AG04450 (cell line): ENCODE measurements at regions not wholly inside any gene's neighbourhood (a gene's known extent, or its start where the extent isn't known, plus 50 kb on each side); places are given as distances from the start of the nearest gene placed in this dataset.
"Not testable (repeated sequence)": the region's sequence is repeated elsewhere in the genome, so short reads cannot be mapped to it uniquely, and the experiment has no call there.

ENCODE experiments used
- CTCF ChIA-PET: fragments of 300-600, 350-600 bp; formaldehyde crosslinking; extraction: SDS; loops from one replicate; lab custom pipeline; 2022; ENCODE audit warnings: antibody characterized with exemption, inconsistent platforms; lab: Charles Lee
- POLR2A ChIA-PET: fragments of 350-600 bp; formaldehyde crosslinking; extraction: SDS; loops from one replicate; lab custom pipeline; 2021; ENCODE audit warnings: antibody characterized with exemption, inconsistent platforms; lab: Yijun Ruan, JAX
- DNase-seq: peaks from one replicate; pipeline ENCODE4 v3.0.0-alpha.2; 2011; ENCODE audit warnings: low read depth, low spot score
- H3K27ac ChIP-seq: one replicate; pipeline ENCODE4 v1.5.1; 2012; ENCODE audit warnings: low read depth, low read length, control low read depth
- H3K27me3 ChIP-seq: one replicate; pipeline ENCODE4 v1.6.0; 2012; ENCODE audit warnings: low read length; ENCODE audit not compliant: control insufficient read depth, insufficient read depth
- H3K4me3 ChIP-seq: 2 replicates; pipeline ENCODE4 v1.5.1; 2011; ENCODE audit warnings: mild to moderate bottlenecking, low read depth, low read length, control low read depth
- H3K9me3 ChIP-seq: 2 replicates; pipeline ENCODE4 v1.5.1; 2012; ENCODE audit warnings: low read length; ENCODE audit not compliant: control insufficient read depth, insufficient read depth
- TF ChIP-seq, protein P1 (sequence below): IDR thresholded peaks from 2 replicates; pipeline ENCODE4 v1.5.1; 2011; ENCODE audit warnings: low read depth, low read length, control low read depth, inconsistent platforms

DNA sequence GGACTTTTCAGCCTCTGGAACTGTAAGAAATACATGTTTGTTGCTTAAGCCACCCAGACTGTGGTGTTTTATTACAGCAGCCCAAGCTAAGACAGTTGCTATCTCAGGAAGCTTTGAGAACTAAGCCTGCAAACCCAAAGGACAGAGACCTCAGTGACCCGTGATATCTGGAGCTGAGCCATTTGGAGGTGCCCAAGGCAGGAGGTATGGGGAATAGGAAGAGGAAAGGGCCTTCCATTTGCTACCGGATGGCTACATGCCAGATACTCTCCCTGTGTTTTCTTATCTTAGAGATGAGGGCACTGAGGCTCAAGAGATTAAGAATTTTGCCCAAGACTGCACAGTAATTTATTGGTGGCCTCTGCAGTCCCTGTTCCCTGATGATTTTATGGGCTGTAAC, 622.1 kb upstream of the CDH5 start:
- Histone ChIP-seq H3K27ac (no peak overlapping the region), H3K27me3 (peaks cover 2% of the 10 kb centered on the region), H3K9me3 (no peaks in the 10 kb centered on the region), H3K4me3 (no peak overlapping the region)
- TF ChIP-seq, protein P1, sequence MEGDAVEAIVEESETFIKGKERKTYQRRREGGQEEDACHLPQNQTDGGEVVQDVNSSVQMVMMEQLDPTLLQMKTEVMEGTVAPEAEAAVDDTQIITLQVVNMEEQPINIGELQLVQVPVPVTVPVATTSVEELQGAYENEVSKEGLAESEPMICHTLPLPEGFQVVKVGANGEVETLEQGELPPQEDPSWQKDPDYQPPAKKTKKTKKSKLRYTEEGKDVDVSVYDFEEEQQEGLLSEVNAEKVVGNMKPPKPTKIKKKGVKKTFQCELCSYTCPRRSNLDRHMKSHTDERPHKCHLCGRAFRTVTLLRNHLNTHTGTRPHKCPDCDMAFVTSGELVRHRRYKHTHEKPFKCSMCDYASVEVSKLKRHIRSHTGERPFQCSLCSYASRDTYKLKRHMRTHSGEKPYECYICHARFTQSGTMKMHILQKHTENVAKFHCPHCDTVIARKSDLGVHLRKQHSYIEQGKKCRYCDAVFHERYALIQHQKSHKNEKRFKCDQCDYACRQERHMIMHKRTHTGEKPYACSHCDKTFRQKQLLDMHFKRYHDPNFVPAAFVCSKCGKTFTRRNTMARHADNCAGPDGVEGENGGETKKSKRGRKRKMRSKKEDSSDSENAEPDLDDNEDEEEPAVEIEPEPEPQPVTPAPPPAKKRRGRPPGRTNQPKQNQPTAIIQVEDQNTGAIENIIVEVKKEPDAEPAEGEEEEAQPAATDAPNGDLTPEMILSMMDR = no peak
- CTCF ChIA-PET = no interaction called here
- POLR2A ChIA-PET = no interaction called here
- no peak for DNase-seq

DNA sequence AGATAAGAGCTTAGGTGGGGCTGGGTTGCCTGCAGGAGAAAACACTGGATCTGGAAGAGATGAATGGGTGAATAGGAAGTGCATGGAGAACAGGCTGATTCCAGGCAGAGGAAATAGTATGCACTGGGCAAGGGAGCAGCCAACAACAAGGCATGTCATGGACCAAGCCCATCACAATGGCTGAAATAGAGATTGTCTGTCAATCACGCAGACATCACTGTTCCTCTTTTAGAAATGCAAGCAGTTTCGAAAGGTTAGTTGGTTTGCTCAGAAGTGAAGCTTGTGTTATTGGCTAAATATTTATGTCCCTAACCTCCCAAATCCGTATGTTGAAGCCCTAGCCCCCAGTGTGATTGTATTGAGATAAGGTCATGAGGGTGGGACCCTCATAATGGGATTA, 621.7 kb upstream of the CDH11 start:
- ChIA-PET POLR2A (no interaction called here), CTCF (no interaction called here)
- no peak overlapping the region for H3K4me3 ChIP-seq
- H3K27ac ChIP-seq = no peak overlapping the region
- TF ChIP-seq, protein P1 = no peak
- DNase-seq = no peak
- H3K9me3 ChIP-seq = no peaks in the 10 kb centered on the region
- peaks cover 2% of the 10 kb centered on the region for H3K27me3 ChIP-seq

DNA sequence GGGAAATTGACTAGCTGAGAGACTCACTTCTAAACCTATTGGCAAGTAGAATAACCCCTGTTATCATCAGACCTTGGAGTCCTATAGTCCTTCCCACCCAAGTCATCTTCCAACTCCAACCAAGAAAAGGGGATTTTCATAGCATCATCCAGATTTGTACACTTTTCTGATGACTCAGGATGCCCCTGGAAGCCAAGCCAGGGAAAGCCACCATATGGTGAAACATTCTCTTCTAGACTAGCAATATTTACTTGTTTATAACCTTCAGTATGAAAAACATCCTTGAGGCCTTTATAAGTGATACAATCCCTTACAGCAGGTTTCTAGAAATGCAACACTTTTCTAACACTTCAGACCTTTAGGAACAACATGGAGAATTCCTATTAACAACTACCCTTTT, 618.8 kb upstream of the CDH11 start:
- TF ChIP-seq, protein P1 = no peak
- Histone ChIP-seq H3K4me3 (no peak overlapping the region), H3K27me3 (peaks cover 8% of the 10 kb centered on the region), H3K27ac (no peak overlapping the region), H3K9me3 (no peaks in the 10 kb centered on the region)
- no peak for DNase-seq
- POLR2A ChIA-PET = no interaction called here
- CTCF ChIA-PET = no interaction called here

DNA sequence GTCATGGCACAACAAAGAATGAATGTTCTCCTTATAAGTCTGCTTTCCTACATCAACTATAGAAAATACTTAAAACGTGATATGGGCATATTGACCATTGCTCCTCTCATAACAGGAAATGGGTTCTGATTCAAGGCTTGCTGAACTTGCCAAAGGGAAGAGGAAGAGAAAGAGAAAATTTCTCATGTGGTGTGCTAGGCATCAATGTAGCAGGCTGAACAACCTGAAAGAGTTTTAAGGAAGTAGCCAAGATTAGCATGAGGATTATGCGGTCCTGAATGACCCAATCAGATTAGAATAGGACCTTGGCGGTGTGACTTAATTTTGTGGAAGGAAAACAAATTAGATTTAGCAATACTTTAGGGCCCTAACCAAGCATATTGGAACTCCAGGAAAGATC, 617.7 kb upstream of the CDH11 start:
- Histone ChIP-seq H3K27ac (no peak overlapping the region), H3K4me3 (no peak overlapping the region), H3K9me3 (no peaks in the 10 kb centered on the region), H3K27me3 (peaks cover 15% of the 10 kb centered on the region)
- ChIA-PET CTCF (no interaction called here), POLR2A (no interaction called here)
- TF ChIP-seq, protein P1 = no peak
- DNase-seq = no peak

DNA sequence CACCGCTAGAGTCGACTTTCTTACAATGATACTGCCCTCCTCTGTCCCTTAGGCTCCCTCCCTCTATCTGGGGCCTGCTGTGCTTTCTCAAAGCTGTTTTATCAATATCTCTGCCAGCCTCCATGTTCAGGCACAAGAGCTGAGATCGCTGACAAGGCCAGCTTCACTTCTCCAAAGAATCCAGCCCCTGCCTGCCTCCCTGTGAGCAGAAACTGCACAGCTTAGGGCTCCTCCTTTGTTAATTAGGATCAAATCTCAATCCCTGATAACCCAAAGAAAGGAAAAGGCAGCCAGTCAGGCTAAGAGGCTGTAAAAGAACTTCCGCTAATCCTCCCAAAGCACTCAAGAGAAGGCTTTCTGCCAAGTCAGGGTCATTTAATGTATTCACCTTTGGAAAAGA, 616.0 kb upstream of the CDH11 start:
- H3K9me3 ChIP-seq = no peaks in the 10 kb centered on the region
- no peak overlapping the region for H3K4me3 ChIP-seq
- H3K27ac ChIP-seq = no peak overlapping the region
- DNase-seq = no peak
- TF ChIP-seq, protein P1 = no peak
- ChIA-PET CTCF (no interaction called here), POLR2A (no interaction called here)
- H3K27me3 ChIP-seq = peaks cover 15% of the 10 kb centered on the region

DNA sequence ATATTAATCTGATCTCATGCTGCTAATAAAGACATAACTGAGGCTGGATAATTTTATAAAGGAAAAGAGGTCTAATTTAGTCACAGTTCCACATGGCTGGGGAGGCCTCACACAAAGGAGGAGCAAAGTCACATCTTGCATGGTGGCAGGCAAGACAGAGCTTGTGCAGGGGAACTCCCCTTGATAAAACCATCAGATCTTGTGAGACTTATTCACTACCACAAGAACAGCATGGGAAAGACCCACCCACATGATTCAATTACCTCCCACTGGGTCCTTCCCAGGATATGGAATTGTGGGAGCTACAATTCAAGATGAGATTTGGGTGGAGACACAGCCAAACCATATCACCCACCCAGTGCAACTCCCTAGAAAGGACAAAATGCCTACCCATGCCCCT, 613.8 kb upstream of the CDH11 start:
- POLR2A ChIA-PET, DNase-seq, H3K27ac ChIP-seq, H3K4me3 ChIP-seq, H3K9me3 ChIP-seq, CTCF ChIA-PET: not testable (repeated sequence)
- peaks cover 13% of the 10 kb centered on the region for H3K27me3 ChIP-seq
